DMS53 treated with DMSO at 0.1 percent for 48 hours (cell line): ENCODE measurements at regions not wholly inside any gene's neighbourhood (a gene's known extent, or its start where the extent isn't known, plus 50 kb on each side); places are given as distances from the start of the nearest gene placed in this dataset.
"Not testable (repeated sequence)": the region's sequence is repeated elsewhere in the genome, so short reads cannot be mapped to it uniquely, and the experiment has no call there.

ENCODE experiments used
- DNase-seq: peaks from one replicate; lab custom pipeline; 2025; ENCODE audit not compliant: unreplicated experiment; lab: John Stamatoyannopoulos, UW

- no peak for DNase-seq
Observed at GRCh38 chr4:152072906-152073305, 312.1 kb upstream of the GATB start.

GRCh38 chr4:152072001-152072485 lies 311.2 kb upstream of the GATB start:
- no peak for DNase-seq

- no peak for DNase-seq
Observed at GRCh38 chr4:152070854-152071253, 310.0 kb upstream of the GATB start.

- DNase-seq = no peak
Observed at GRCh38 chr4:152068866-152069265, 308.1 kb upstream of the GATB start.

- no peak for DNase-seq
Observed at GRCh38 chr4:152065545-152065944, 304.7 kb upstream of the GATB start.

- no peak for DNase-seq
Observed at GRCh38 chr4:152064753-152065152, 303.9 kb upstream of the GATB start.

GRCh38 chr4:152064282-152064681 lies 303.5 kb upstream of the GATB start:
- no peak for DNase-seq

- DNase-seq = no peak
Observed at GRCh38 chr4:152063621-152064240, 302.9 kb upstream of the GATB start.

GRCh38 chr4:152062936-152063620 lies 302.3 kb upstream of the GATB start:
- no peak for DNase-seq

- DNase-seq = no peak
Observed at GRCh38 chr4:152054731-152055130, 293.9 kb upstream of the GATB start.

- no peak for DNase-seq
Observed at GRCh38 chr4:152052451-152053057, 291.7 kb upstream of the GATB start.

- DNase-seq = not testable (repeated sequence)
Observed at GRCh38 chr4:152051332-152051731, 290.5 kb upstream of the GATB start.

- DNase-seq = peak; percentile 24
Observed at GRCh38 chr4:152050106-152050505, 289.3 kb upstream of the GATB start.

GRCh38 chr4:152047451-152047850 lies 286.6 kb upstream of the GATB start:
- DNase-seq = no peak

- DNase-seq = peak; percentile 56
Observed at GRCh38 chr4:152045807-152046571, 285.2 kb upstream of the GATB start.

GRCh38 chr4:152045449-152045806 lies 284.6 kb upstream of the GATB start:
- DNase-seq = no peak

- no peak for DNase-seq
Observed at GRCh38 chr4:152044331-152045036, 283.7 kb upstream of the GATB start.

- DNase-seq = no peak
Observed at GRCh38 chr4:152041295-152041694, 280.5 kb upstream of the GATB start.

- no peak for DNase-seq
Observed at GRCh38 chr4:152039691-152040090, 278.9 kb upstream of the GATB start.

- DNase-seq = no peak
Observed at GRCh38 chr4:152039023-152039481, 278.2 kb upstream of the GATB start.

GRCh38 chr4:152038238-152038637 lies 277.4 kb upstream of the GATB start:
- no peak for DNase-seq
